K562 (cell line): ENCODE measurements at regions not wholly inside any gene's neighbourhood (a gene's known extent, or its start where the extent isn't known, plus 50 kb on each side); places are given as distances from the start of the nearest gene placed in this dataset.

Experiments
- CHD4 ChIP-seq: fragments of 200-600 bp; sonication (generic); IDR thresholded peaks from 3 replicates; pipeline ENCODE4 v1.6.1; 2012; ENCODE audit warnings: low read depth, mild to moderate bottlenecking, mixed read lengths, low read length, inconsistent platforms; ENCODE audit not compliant: insufficient read depth, insufficient replicate concordance, poor library complexity, severe bottlenecking
- EGR1 ChIP-seq: fragments of 450-650 bp; conservative IDR thresholded peaks from 2 replicates; pipeline ENCODE4 v1.6.1; 2017; ENCODE audit warnings: mild to moderate bottlenecking
- GABPA ChIP-seq: fragments of 200-800 bp; sonication (Bioruptor generic); conservative IDR thresholded peaks from 2 replicates; pipeline ENCODE4 v1.6.1; 2016; ENCODE audit warnings: low read depth, missing genetic modification characterization, missing compliant biosample characterization
- JUN ChIP-seq, 2 experiments: sonication (generic) in 1 of 2; formaldehyde crosslinking in 1 of 2; IDR thresholded peaks; 2 replicates each; pipeline versions ENCODE4 v1.6.1 to v1.8.0; 2012 to 2022; ENCODE audit warnings: borderline replicate concordance in 2 of 2, mild to moderate bottlenecking in 2 of 2, improper control_type of control experiment in 1 of 2, low read depth in 1 of 2, low read length in 1 of 2, missing genetic modification reagents in 1 of 2
- MAX ChIP-seq: sonication (generic); formaldehyde crosslinking; IDR thresholded peaks from 2 replicates; pipeline ENCODE4 v1.9.0; 2022; ENCODE audit warnings: mild to moderate bottlenecking, missing genetic modification reagents
- ZBTB8A ChIP-seq: fragments of 450-650 bp; IDR thresholded peaks from 2 replicates; pipeline ENCODE4 v1.6.1; 2018; ENCODE audit warnings: mild to moderate bottlenecking, moderate library complexity; ENCODE audit not compliant: partially characterized antibody

GRCh38 chr5:166834246-166834645 is 1457.2 kb upstream of the WWC1 start:
- no peak for TF ChIP-seq CHD4
- no peak for TF ChIP-seq ZBTB8A
- no peak for TF ChIP-seq GABPA (tag)
- no peak for TF ChIP-seq EGR1
- no peak for TF ChIP-seq JUN (IDR thresholded peaks at IDR 0.05; ENCODE audit: borderline replicate concordance, low read depth, low read length)
- TF ChIP-seq JUN (CRISPR knock-in tag; IDR thresholded peaks at IDR 0.05; ENCODE audit: borderline replicate concordance): no peak
- no peak for TF ChIP-seq MAX (CRISPR knock-in tag)
